ENCODE measurements at regions not wholly inside any gene's neighbourhood (a gene's known extent, or its start where the extent isn't known, plus 50 kb on each side); places are given as distances from the start of the nearest gene placed in this dataset.

DNA sequence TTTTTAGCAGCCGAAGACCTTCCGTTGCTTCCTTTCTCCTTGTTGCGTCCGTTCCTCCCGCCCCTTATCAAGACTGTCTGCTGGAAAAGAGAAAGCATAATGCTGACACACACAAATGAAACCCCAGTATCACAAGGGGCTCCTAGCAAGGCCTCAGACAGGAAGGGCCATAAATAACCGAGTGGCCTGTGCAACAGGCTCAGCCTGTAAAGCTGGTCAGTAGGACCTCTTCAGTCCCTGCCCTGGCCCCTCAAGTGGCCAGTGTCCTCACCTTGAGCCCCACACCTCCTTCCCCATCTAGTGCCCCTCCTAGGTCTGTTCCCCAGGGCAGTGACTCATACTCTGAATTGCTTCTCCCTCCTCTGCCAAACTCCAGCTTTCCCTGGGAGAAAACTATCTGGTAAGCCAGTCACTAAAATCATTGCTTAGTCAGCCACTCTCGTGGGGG, 174.6 kb upstream of the IL12B start:
- peaks cover 3% of the 10 kb centered on the region for H3K27me3 Mint-ChIP-seq
- no peak overlapping the region for H3K4me3 Mint-ChIP-seq
- H3K36me3 Mint-ChIP-seq (ENCODE audit: low read depth), result no peaks in the 10 kb centered on the region
- no peak overlapping the region for H3K27ac Mint-ChIP-seq
- peaks cover 6% of the 10 kb centered on the region for H3K4me1 Mint-ChIP-seq (ENCODE audit: low read depth)
- intact Hi-C loops (cut with micrococcal nuclease), result no loop called here
- H3K9me3 Mint-ChIP-seq, result no peaks in the 10 kb centered on the region

DNA sequence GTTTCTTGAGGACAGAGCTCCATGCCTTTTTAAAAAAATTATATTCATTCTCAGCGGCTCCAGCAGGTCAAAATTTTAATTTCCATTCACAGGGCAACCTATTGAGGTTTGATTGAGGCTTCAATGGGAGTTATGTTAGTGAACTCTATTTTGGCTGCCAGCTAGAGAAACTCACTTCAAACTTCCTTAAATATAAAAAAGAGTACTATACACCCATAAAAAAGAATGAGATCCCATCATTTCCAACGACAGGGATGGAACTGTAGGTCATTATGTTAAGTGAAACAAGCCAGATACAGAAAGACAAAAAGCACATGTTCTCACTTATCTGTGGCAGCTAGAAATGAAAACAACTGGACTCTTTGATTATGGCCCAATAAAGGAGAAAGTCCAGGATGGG, 176.8 kb upstream of the IL12B start:
- no peak overlapping the region for H3K4me3 Mint-ChIP-seq
- H3K36me3 Mint-ChIP-seq (ENCODE audit: low read depth), result no peaks in the 10 kb centered on the region
- intact Hi-C loops (cut with micrococcal nuclease), result no loop called here
- H3K27ac Mint-ChIP-seq, result no peak overlapping the region
- H3K27me3 Mint-ChIP-seq, result peaks cover 3% of the 10 kb centered on the region
- H3K4me1 Mint-ChIP-seq (ENCODE audit: low read depth), result peaks cover 6% of the 10 kb centered on the region
- no peaks in the 10 kb centered on the region for H3K9me3 Mint-ChIP-seq

DNA sequence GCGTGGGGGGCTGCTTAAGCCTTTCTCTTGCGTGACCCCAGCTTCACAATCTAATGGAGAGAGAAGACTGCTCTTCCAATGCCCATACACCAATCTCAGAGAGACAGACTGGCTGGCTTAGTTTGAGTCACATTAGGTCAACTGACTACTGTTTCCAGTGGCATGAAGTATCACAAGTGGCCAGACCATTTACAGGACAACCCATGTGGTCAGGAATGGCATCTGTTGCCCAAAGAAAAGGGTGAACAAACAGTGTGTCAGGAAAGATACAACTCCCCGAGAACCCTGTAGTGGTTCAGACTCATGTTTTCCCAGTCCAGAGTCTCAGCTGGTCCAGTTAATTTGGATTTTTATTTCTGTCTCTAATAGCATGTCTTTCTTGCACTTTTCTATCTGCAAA, 177.4 kb upstream of the IL12B start:
- no peaks in the 10 kb centered on the region for H3K36me3 Mint-ChIP-seq (ENCODE audit: low read depth)
- no peak overlapping the region for H3K27ac Mint-ChIP-seq
- peaks cover 3% of the 10 kb centered on the region for H3K27me3 Mint-ChIP-seq
- H3K4me3 Mint-ChIP-seq, result no peak overlapping the region
- peaks cover 6% of the 10 kb centered on the region for H3K4me1 Mint-ChIP-seq (ENCODE audit: low read depth)
- intact Hi-C loops (cut with micrococcal nuclease), result no loop called here
- no peaks in the 10 kb centered on the region for H3K9me3 Mint-ChIP-seq

- Mint-ChIP-seq H3K27me3 (peaks cover 3% of the 10 kb centered on the region), H3K36me3 (ENCODE audit: low read depth) (no peaks in the 10 kb centered on the region), H3K27ac (no peak overlapping the region), H3K4me3 (no peak overlapping the region), H3K4me1 (ENCODE audit: low read depth) (peaks cover 6% of the 10 kb centered on the region), H3K9me3 (no peaks in the 10 kb centered on the region)
- intact Hi-C loops (cut with micrococcal nuclease), result no loop called here
These were observed 178.1 kb upstream of the IL12B start for GRCh38 chr5:159508344-159508743.

DNA sequence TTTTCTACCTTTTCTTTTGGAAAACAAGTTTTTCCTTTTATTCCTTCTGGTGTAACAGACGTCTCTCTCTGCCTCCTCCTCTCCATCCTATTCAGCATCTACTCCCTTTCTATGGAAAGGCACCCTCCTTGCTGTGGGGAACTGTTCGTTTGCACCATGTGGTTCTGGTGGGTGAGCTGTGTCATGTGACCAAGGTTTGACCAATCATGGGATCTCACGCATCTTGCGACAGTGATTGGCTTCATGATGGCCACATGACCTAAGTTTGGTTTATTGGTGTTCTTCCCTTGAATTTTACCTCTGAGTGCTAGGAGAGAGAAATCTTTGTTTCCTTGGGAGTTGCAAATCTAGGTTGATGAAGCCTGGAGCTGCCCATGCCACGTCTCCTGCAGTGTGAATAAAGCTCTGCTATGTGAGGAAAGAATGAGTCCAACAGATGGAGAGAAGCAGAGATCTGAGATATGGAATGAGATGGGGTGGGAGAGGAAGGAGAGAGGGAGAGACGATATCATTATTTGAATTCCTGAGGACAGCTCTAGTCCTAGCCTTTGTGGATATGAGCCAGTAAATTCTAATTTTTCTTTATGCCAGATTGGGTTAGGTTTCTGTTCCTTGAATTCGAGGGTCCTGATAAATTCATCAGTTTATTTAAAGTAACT, 178.8 kb upstream of the IL12B start:
- H3K27ac Mint-ChIP-seq, result no peak overlapping the region
- no peak overlapping the region for H3K4me3 Mint-ChIP-seq
- H3K27me3 Mint-ChIP-seq, result peaks cover 4% of the 10 kb centered on the region
- H3K36me3 Mint-ChIP-seq (ENCODE audit: low read depth), result no peaks in the 10 kb centered on the region
- H3K4me1 Mint-ChIP-seq (ENCODE audit: low read depth), result peaks cover 6% of the 10 kb centered on the region
- intact Hi-C loops (cut with micrococcal nuclease), result no loop called here
- H3K9me3 Mint-ChIP-seq, result no peaks in the 10 kb centered on the region

DNA sequence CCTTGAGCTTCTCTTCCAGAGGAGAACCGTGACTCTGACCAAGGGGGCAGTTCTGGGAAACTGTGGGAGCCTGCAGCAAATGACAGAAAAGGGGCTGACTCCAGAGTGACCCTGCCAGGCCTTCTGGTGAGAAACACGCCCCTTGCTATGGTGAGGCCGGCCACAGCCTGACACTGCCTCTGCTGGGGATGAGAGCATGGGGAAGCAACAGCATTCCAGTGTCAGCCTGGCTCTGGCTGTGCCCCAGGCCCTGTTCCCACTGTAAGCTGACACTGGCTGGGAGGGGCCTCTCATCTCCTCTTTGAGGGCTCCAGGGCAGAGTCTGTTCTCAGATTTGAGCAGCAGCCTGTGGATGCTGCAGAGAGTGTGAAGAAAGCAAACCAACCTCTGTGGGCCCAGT, 180.0 kb upstream of the IL12B start:
- intact Hi-C loops (cut with micrococcal nuclease), result loop anchor here (10.0 kb wide), 1 partner anchor 455 kb away; no protein-coding TSS in a partner anchor
- Mint-ChIP-seq H3K4me3 (no peak overlapping the region), H3K4me1 (ENCODE audit: low read depth) (no peaks in the 10 kb centered on the region), H3K27ac (no peak overlapping the region), H3K9me3 (no peaks in the 10 kb centered on the region), H3K36me3 (ENCODE audit: low read depth) (no peaks in the 10 kb centered on the region), H3K27me3 (peaks cover 8% of the 10 kb centered on the region)

DNA sequence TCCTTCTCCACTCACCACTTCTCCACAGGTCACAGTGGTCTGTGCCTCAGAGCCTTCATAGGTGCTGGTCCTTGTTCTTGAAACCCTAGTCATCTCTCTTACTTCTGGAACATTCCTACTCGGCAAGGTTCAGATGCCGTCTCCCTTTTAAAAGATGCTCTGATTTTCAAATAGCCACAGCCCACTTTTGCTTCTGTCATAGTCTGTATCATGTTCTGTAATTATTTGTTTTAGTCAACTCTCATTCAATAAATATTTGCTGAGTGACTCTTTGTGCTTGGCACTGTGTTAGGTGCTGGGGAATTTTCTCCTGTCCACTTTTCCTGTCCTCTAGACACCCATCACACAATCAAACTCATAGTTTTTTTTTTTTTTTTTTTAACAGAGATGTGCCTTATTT, 181.3 kb upstream of the IL12B start:
- peaks cover 11% of the 10 kb centered on the region for H3K27me3 Mint-ChIP-seq
- no peak overlapping the region for H3K4me3 Mint-ChIP-seq
- intact Hi-C loops (cut with micrococcal nuclease), result loop anchor here (10.0 kb wide), 1 partner anchor 453 kb away; no protein-coding TSS in a partner anchor
- H3K9me3 Mint-ChIP-seq, result no peaks in the 10 kb centered on the region
- H3K4me1 Mint-ChIP-seq (ENCODE audit: low read depth), result no peaks in the 10 kb centered on the region
- no peaks in the 10 kb centered on the region for H3K36me3 Mint-ChIP-seq (ENCODE audit: low read depth)
- H3K27ac Mint-ChIP-seq, result no peak overlapping the region

- Mint-ChIP-seq H3K9me3 (no peaks in the 10 kb centered on the region), H3K27ac (no peak overlapping the region), H3K27me3 (peaks cover 11% of the 10 kb centered on the region), H3K4me3 (no peak overlapping the region), H3K4me1 (ENCODE audit: low read depth) (no peaks in the 10 kb centered on the region), H3K36me3 (ENCODE audit: low read depth) (no peaks in the 10 kb centered on the region)
- intact Hi-C loops (cut with micrococcal nuclease), result loop anchor here (10.0 kb wide), 1 partner anchor 453 kb away; no protein-coding TSS in a partner anchor
These were observed 181.8 kb upstream of the IL12B start for GRCh38 chr5:159512064-159512463.

DNA sequence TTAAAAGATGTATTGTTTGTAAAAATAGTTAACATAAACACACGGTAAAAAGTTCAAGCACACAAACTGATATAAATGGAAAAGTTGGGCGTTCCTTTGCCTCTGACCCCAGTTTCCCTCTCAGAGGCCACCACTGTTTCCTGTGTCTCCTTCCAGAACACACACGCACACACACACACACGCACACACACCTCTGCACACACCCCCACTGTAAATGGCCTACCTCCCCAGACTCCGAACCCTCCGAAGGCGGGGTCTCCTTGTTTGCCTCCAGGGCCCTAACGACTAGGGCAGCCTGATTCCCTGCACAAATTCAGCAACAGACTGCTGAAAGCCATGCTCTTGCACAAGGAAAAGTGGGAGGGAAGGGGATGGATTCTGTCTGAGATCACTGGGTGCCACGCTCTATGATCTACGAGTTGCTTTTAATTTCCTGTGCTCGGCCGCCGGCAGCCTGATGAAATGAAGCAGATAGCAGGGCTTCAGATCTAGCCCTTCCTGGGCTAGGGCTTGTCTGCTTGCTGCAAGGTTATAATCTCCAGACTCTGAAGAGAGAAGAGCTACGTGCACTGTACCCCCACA, 184.0 kb upstream of the IL12B start:
- intact Hi-C loops (cut with micrococcal nuclease), result loop anchor here (2.0 to 10.0 kb wide), 2 partner anchors 70 to 450 kb away; no protein-coding TSS in a partner anchor
- Mint-ChIP-seq H3K4me1 (ENCODE audit: low read depth) (no peaks in the 10 kb centered on the region), H3K4me3 (no peak overlapping the region), H3K36me3 (ENCODE audit: low read depth) (no peaks in the 10 kb centered on the region), H3K27ac (no peak overlapping the region), H3K27me3 (peaks cover 8% of the 10 kb centered on the region), H3K9me3 (no peaks in the 10 kb centered on the region)

DNA sequence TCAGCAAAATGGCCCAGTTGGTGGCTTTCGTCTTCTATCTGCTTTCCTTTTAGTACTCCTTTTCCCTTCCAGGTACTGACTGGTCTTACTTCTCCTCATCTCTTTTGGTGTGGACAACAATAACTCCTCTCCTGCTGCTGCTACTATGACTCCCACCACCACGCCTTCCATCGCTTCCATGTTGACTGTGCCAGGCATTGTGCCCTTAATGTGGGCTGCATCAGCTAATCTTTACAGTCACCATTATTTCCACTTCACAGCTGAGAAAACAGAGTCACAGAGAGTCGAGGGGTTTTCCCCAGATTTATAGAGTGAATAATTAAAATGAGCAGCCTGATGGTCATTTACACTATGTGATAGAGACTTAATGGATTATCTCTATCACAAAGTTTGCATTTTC, 184.9 kb upstream of the IL12B start:
- Mint-ChIP-seq H3K4me1 (ENCODE audit: low read depth) (no peaks in the 10 kb centered on the region), H3K9me3 (no peaks in the 10 kb centered on the region), H3K4me3 (no peak overlapping the region), H3K27ac (no peak overlapping the region), H3K36me3 (ENCODE audit: low read depth) (no peaks in the 10 kb centered on the region), H3K27me3 (peaks cover 8% of the 10 kb centered on the region)
- intact Hi-C loops (cut with micrococcal nuclease), result loop anchor here (2.0 to 10.0 kb wide), 3 partner anchors 70 to 450 kb away; partner anchors contain the start of gene ADRA1B

- H3K36me3 Mint-ChIP-seq (ENCODE audit: low read depth), result no peaks in the 10 kb centered on the region
- no peak overlapping the region for H3K4me3 Mint-ChIP-seq
- H3K27ac Mint-ChIP-seq, result no peak overlapping the region
- peaks cover 8% of the 10 kb centered on the region for H3K27me3 Mint-ChIP-seq
- no peaks in the 10 kb centered on the region for H3K9me3 Mint-ChIP-seq
- no peaks in the 10 kb centered on the region for H3K4me1 Mint-ChIP-seq (ENCODE audit: low read depth)
- intact Hi-C loops (cut with micrococcal nuclease), result loop anchor here (2.0 to 10.0 kb wide), 3 partner anchors 71 to 449 kb away; partner anchors contain the start of gene ADRA1B
These were observed 185.7 kb upstream of the IL12B start for GRCh38 chr5:159515909-159516415.

DNA sequence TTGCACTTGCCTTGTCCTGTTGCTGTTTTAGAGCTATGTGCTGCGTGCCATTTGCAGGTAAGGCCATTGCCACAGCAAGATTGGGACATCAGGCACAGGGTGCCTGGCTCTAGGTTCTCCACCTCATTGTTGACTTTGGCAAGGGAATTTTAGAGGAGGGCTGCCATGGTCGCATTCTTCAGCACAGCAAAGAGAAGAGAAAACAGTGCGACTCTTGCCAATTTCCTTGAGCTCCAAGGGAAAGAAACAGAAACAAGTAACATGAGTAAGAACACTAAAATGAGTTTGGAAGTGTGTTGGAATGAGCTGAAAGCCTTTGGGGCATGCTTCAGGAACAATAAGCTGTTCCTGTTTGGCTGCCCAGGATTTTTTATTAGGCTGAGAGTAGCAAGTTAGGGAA, 188.1 kb upstream of the IL12B start:
- Mint-ChIP-seq H3K27me3 (peaks cover 8% of the 10 kb centered on the region), H3K36me3 (ENCODE audit: low read depth) (no peaks in the 10 kb centered on the region), H3K9me3 (no peaks in the 10 kb centered on the region), H3K4me3 (no peak overlapping the region), H3K4me1 (ENCODE audit: low read depth) (no peaks in the 10 kb centered on the region), H3K27ac (no peak overlapping the region)
- intact Hi-C loops (cut with micrococcal nuclease), result loop anchor here (5.0 to 10.0 kb wide), 2 partner anchors 399 to 446 kb away; partner anchors contain the start of gene ADRA1B

GRCh38 chr5:159519365-159519764, 189.1 kb upstream of the IL12B start:
- Mint-ChIP-seq H3K4me1 (ENCODE audit: low read depth) (no peaks in the 10 kb centered on the region), H3K9me3 (no peaks in the 10 kb centered on the region), H3K27ac (no peak overlapping the region), H3K4me3 (no peak overlapping the region), H3K36me3 (ENCODE audit: low read depth) (no peaks in the 10 kb centered on the region), H3K27me3 (peaks cover 7% of the 10 kb centered on the region)
- intact Hi-C loops (cut with micrococcal nuclease), result loop anchor here (5.0 to 10.0 kb wide), 2 partner anchors 398 to 445 kb away; partner anchors contain the start of gene ADRA1B

DNA sequence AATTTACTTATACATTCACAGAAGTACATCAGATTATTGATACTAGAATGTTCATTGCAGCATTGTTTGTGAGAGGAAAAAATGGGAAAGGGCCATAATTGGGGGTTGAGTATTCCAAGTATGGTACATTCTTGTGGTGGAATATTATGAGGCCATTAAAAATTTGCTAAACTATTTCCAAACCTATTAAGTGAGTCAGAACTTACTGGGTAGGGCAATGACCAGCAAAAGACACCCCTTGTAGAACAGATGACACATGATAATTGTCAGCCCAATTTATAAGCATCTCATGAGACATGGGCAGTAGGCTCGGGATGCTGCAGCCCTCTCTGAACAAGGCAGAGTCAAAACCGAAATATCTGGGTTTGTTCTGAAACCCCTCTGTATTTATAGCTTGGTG, 192.6 kb upstream of the IL12B start:
- Mint-ChIP-seq H3K27me3 (no peaks in the 10 kb centered on the region), H3K4me3 (no peak overlapping the region), H3K9me3 (no peaks in the 10 kb centered on the region), H3K4me1 (ENCODE audit: low read depth) (no peaks in the 10 kb centered on the region), H3K27ac (no peak overlapping the region), H3K36me3 (ENCODE audit: low read depth) (no peaks in the 10 kb centered on the region)
- intact Hi-C loops (cut with micrococcal nuclease), result no loop called here

Data from dendritic cell treated with granulocyte-macrophage colony-stimulating factor and Interleukin-4, amounts not matched to agents 40 ng/mL and 50 ng/mL, for 4 days (primary cell).